Panc1 (cell line): ENCODE measurements at regions not wholly inside any gene's neighbourhood (a gene's known extent, or its start where the extent isn't known, plus 50 kb on each side); places are given as distances from the start of the nearest gene placed in this dataset.

Source experiments
- CTCF ChIP-seq: fragments of 450-650 bp; IDR thresholded peaks from 2 replicates; pipeline ENCODE4 v1.5.1; 2017; ENCODE audit warnings: mild to moderate bottlenecking
- POLR2AphosphoS5 ChIP-seq: IDR thresholded peaks from 2 replicates; pipeline ENCODE4 v1.6.1; 2012; ENCODE audit warnings: mild to moderate bottlenecking, low read depth, low read length, moderate library complexity
- REST ChIP-seq, 2 experiments: IDR thresholded peaks; 2 replicates each; pipeline ENCODE4 v1.6.1; 2011 to 2012; ENCODE audit warnings: low read depth in 2 of 2, control low read depth in 1 of 2, low read length in 1 of 2, mild to moderate bottlenecking in 1 of 2, moderate library complexity in 1 of 2; ENCODE audit not compliant: insufficient read depth in 1 of 2
- SIN3A ChIP-seq: IDR thresholded peaks from 2 replicates; pipeline ENCODE4 v1.6.1; 2012; ENCODE audit warnings: low read depth, mild to moderate bottlenecking, low read length, moderate library complexity, borderline replicate concordance; ENCODE audit not compliant: insufficient read depth
- TCF7L2 ChIP-seq: IDR thresholded peaks from 2 replicates; pipeline ENCODE4 v1.6.1; 2011; ENCODE audit warnings: mild to moderate bottlenecking, low read depth, low read length, inconsistent platforms

- TF ChIP-seq CTCF = no peak
- no peak for TF ChIP-seq SIN3A
- no peak for TF ChIP-seq TCF7L2
- no peak for TF ChIP-seq REST (IDR thresholded peaks at IDR 0.05; ENCODE audit: insufficient read depth in 1 of 2, low read depth in 2 of 2, low read length in 1 of 2)
- no peak for TF ChIP-seq POLR2AphosphoS5
Observed at GRCh38 chr14:58871573-58871972, 233.8 kb downstream of the DACT1 start.
